Esophagus squamous epithelium (tissue), 5 donors: ENCODE measurements at regions not wholly inside any gene's neighbourhood (a gene's known extent, or its start where the extent isn't known, plus 50 kb on each side); places are given as distances from the start of the nearest gene placed in this dataset.
A peak's percentile ranks its signal among the peaks of the same experiment; 100 is the strongest.

Source experiments
- DNase-seq: peaks from one replicate; lab custom pipeline; 2025; lab: John Stamatoyannopoulos, UW
- H3K27ac ChIP-seq, 4 donors: fragments of 200-600 bp; sonication (generic); one replicate each; pipeline ENCODE4 v1.5.1; 2016 to 2019; ENCODE audit warnings: mild to moderate bottlenecking in 1 of 4
- H3K27me3 ChIP-seq, 4 donors: fragments of 200-600 bp; sonication (generic); 1 replicate in 3 of 4; 2 replicates in 1 of 4; pipeline versions ENCODE4 v1.5.1 to v1.6.0; 2017 to 2021; ENCODE audit warnings: antibody characterized with exemption in 1 of 4
- H3K36me3 ChIP-seq, 3 donors: fragments of 200-600 bp; sonication (generic); one replicate each; pipeline ENCODE4 v1.5.1; 2016 to 2019
- H3K4me1 ChIP-seq, 3 donors: fragments of 200-600 bp; sonication (generic); one replicate each; pipeline ENCODE4 v1.5.1; 2017 to 2019
- H3K4me3 ChIP-seq, 4 donors: fragments of 200-600 bp; sonication (generic); 1 replicate in 3 of 4; 2 replicates in 1 of 4; pipeline ENCODE4 v1.5.1; 2016 to 2019; ENCODE audit warnings: mild to moderate bottlenecking in 2 of 4, moderate library complexity in 1 of 4
- H3K9me3 ChIP-seq, 3 donors: fragments of 200-600 bp; sonication (generic); one replicate each; pipeline ENCODE4 v1.5.1; 2016 to 2019
- POLR2A ChIP-seq, 4 donors: fragments of 450-650 bp; IDR thresholded peaks; one replicate each; pipeline ENCODE4 v1.6.1; 2017; ENCODE audit warnings: antibody characterized with exemption in 4 of 4, mild to moderate bottlenecking in 4 of 4, moderate library complexity in 3 of 4
- WGBS, 2 donors: methylation state at CpG; one replicate each; pipeline ENCODE4 v1.1.5; 2018; 5-methylcytosine and 5-hydroxymethylcytosine counted together
- intact Hi-C: fragments of 100-400 bp; cut with DNase I; formaldehyde crosslinking; loops from one replicate; pipeline ENCODE4 v1.15.0; 2022
- TF ChIP-seq, protein P1 (sequence below), 6 experiments: fragments of 450-650 bp in 4 of 6; fragments of 200-600 bp in 2 of 6; sonication (generic) in 2 of 6; IDR thresholded peaks; one replicate each; pipeline ENCODE4 v1.5.1; 2016 to 2019; ENCODE audit warnings: antibody characterized with exemption in 6 of 6, mild to moderate bottlenecking in 4 of 6, moderate library complexity in 4 of 6
- donor health status: DM: yes; HTN: yes; CAD: no.

GRCh38 chr10:62616885-62617590 lies 187.5 kb upstream of the ADO start:
- no peak overlapping the region for H3K4me3 ChIP-seq
- intact Hi-C loops: loop anchor here (10.0 kb wide), 1 partner anchor 198 kb away; the partner anchor contains the start of gene EGR2
- no peaks in the 10 kb centered on the region for H3K4me1 ChIP-seq
- DNase-seq: no peak
- WGBS, 2 donors: 74 to 100% methylated on average over 1 to 2 of the region's 2 CpGs
- H3K27ac ChIP-seq: no peak overlapping the region
- no peaks in the 10 kb centered on the region for H3K36me3 ChIP-seq
- H3K9me3 ChIP-seq: no peaks in the 10 kb centered on the region
- TF ChIP-seq POLR2A (IDR thresholded peaks at IDR 0.05): no peak
- TF ChIP-seq, protein P1, sequence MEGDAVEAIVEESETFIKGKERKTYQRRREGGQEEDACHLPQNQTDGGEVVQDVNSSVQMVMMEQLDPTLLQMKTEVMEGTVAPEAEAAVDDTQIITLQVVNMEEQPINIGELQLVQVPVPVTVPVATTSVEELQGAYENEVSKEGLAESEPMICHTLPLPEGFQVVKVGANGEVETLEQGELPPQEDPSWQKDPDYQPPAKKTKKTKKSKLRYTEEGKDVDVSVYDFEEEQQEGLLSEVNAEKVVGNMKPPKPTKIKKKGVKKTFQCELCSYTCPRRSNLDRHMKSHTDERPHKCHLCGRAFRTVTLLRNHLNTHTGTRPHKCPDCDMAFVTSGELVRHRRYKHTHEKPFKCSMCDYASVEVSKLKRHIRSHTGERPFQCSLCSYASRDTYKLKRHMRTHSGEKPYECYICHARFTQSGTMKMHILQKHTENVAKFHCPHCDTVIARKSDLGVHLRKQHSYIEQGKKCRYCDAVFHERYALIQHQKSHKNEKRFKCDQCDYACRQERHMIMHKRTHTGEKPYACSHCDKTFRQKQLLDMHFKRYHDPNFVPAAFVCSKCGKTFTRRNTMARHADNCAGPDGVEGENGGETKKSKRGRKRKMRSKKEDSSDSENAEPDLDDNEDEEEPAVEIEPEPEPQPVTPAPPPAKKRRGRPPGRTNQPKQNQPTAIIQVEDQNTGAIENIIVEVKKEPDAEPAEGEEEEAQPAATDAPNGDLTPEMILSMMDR (IDR thresholded peaks at IDR 0.05): no peak
- H3K27me3 ChIP-seq: no peaks in the 10 kb centered on the region

DNA sequence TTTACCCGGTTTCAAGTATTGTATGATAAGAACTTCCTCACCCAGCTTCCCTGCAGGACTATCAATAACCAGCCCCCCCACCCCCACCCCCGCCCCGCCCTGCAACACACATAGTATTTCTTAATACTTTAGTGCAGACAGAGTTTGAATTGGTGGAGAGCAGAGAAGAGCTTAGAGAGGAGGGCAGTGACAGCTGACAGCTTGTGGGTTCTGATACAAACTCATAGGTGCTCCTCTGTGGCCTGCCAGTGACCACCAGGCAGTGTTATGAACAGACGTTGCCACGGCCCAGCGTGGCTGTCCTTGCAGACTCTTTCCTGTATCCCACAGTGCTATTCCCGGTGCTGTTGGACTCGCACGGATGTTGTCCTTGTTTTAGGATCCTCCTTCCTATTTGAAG lies 186.9 kb upstream of the ADO start:
- DNase-seq: no peak
- Histone ChIP-seq H3K27me3 (no peaks in the 10 kb centered on the region), H3K27ac (peak overlapping the region in 1 of 4 donors; percentile 21), H3K4me3 (no peak overlapping the region), H3K4me1 (no peaks in the 10 kb centered on the region), H3K9me3 (no peaks in the 10 kb centered on the region), H3K36me3 (no peaks in the 10 kb centered on the region)
- 60 to 77% methylated on average over 6 to 9 of the region's 9 CpGs for WGBS, 2 donors
- intact Hi-C loops: loop anchor here (10.0 kb wide), 1 partner anchor 197 kb away; the partner anchor contains the start of gene EGR2
- TF ChIP-seq POLR2A (IDR thresholded peaks at IDR 0.05): no peak
- TF ChIP-seq, protein P1 (IDR thresholded peaks at IDR 0.05): no peak

DNA sequence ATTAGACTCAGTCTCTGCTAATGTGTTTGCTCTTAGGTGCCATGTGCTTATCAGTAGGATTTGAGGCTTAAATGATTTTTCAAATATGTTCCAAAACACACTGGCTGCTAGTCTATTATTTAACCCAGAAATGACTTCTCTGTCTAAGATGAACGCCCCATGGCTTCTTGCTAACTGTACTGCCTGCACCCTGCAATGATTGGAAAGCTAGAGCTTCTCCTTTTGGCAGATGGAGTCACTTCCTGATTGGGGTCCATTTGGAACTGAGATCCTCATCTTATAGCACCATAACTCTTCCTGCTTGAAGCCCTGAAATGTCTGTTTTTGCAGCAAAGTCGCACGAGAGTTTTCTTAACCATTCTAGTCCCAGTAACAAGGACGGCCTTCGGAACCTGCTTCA lies 186.5 kb upstream of the ADO start:
- no peak for DNase-seq
- H3K27me3 ChIP-seq: no peaks in the 10 kb centered on the region
- no peak for TF ChIP-seq POLR2A (IDR thresholded peaks at IDR 0.05)
- TF ChIP-seq, protein P1 (IDR thresholded peaks at IDR 0.05): no peak
- H3K4me3 ChIP-seq: no peak overlapping the region
- no peaks in the 10 kb centered on the region for H3K36me3 ChIP-seq
- H3K9me3 ChIP-seq: no peaks in the 10 kb centered on the region
- H3K27ac ChIP-seq: peak overlapping the region in 1 of 4 donors; percentile 21
- intact Hi-C loops: loop anchor here (10.0 kb wide), 1 partner anchor 197 kb away; the partner anchor contains the start of gene EGR2
- no peaks in the 10 kb centered on the region for H3K4me1 ChIP-seq
- WGBS, 2 donors: 77 to 87% methylated on average over 4 to 5 of the region's 5 CpGs

GRCh38 chr10:62618576-62619412 lies 185.7 kb upstream of the ADO start:
- no peak for DNase-seq
- H3K9me3 ChIP-seq: no peaks in the 10 kb centered on the region
- intact Hi-C loops: loop anchor here (10.0 kb wide), 1 partner anchor 196 kb away; the partner anchor contains the start of gene EGR2
- TF ChIP-seq, protein P1 (IDR thresholded peaks at IDR 0.05): no peak
- no peak for TF ChIP-seq POLR2A (IDR thresholded peaks at IDR 0.05)
- H3K36me3 ChIP-seq: no peaks in the 10 kb centered on the region
- no peaks in the 10 kb centered on the region for H3K4me1 ChIP-seq
- 51 to 56% methylated on average over 7 of the region's 7 CpGs for WGBS, 2 donors
- H3K4me3 ChIP-seq: no peak overlapping the region
- no peaks in the 10 kb centered on the region for H3K27me3 ChIP-seq
- H3K27ac ChIP-seq: no peak overlapping the region

DNA sequence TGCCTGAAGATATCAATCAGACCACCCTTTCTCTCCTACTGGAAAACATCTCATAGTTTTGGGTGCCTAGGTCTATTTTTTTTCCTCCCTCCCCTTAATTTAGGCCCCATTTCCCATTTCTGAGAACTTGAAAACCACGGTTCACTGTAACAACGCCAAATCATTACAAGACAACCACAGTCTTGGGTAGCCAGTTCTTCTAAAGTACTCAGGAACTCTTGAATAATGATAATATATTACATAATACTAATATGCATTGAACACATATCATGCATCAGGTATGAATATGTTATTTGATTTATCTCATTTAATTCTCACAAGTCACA lies 185.1 kb upstream of the ADO start:
- TF ChIP-seq POLR2A (IDR thresholded peaks at IDR 0.05): no peak
- TF ChIP-seq, protein P1 (IDR thresholded peaks at IDR 0.05): no peak
- no peaks in the 10 kb centered on the region for H3K4me1 ChIP-seq
- H3K36me3 ChIP-seq: no peaks in the 10 kb centered on the region
- no peaks in the 10 kb centered on the region for H3K9me3 ChIP-seq
- no peak for DNase-seq
- H3K27ac ChIP-seq: no peak overlapping the region
- 38 to 64% methylated on average over 2 of the region's 2 CpGs for WGBS, 2 donors
- intact Hi-C loops: loop anchor here (10.0 kb wide), 1 partner anchor 195 kb away; the partner anchor contains the start of gene EGR2
- H3K4me3 ChIP-seq: no peak overlapping the region
- no peaks in the 10 kb centered on the region for H3K27me3 ChIP-seq
